GM23338 (cell line): ENCODE measurements at regions not wholly inside any gene's neighbourhood (a gene's known extent, or its start where the extent isn't known, plus 50 kb on each side); places are given as distances from the start of the nearest gene placed in this dataset.

Source experiments
- CREB1 ChIP-seq: fragments of 250-450 bp; sonication (Bioruptor Pico); IDR thresholded peaks from 2 replicates; pipeline ENCODE4 v1.5.0; 2020; ENCODE audit warnings: low read depth, mild to moderate bottlenecking, moderate library complexity
- CTCF ChIP-seq, 2 experiments: fragments of 200-600 bp in 1 of 2; sonication (generic) in 1 of 2; conservative IDR thresholded peaks; 2 replicates each; pipeline versions ENCODE4 v1.5.1 to v1.6.1; 2016 to 2017; ENCODE audit warnings: antibody characterized with exemption in 2 of 2, low read depth in 2 of 2, mild to moderate bottlenecking in 2 of 2, moderate library complexity in 1 of 2
- ETS1 ChIP-seq: IDR thresholded peaks from 2 replicates; pipeline ENCODE4 v1.6.1; 2016; ENCODE audit warnings: antibody characterized with exemption
- EZH2 ChIP-seq: fragments of 200-600 bp; sonication (generic); IDR thresholded peaks from one replicate; pipeline ENCODE4 v1.8.0; 2017; ENCODE audit warnings: antibody characterized with exemption, mild to moderate bottlenecking, low read depth; ENCODE audit not compliant: unreplicated experiment
- JUNB ChIP-seq: IDR thresholded peaks from one replicate; pipeline ENCODE4 v1.6.1; 2016; ENCODE audit warnings: antibody characterized with exemption; ENCODE audit not compliant: unreplicated experiment
- POLR2AphosphoS5 ChIP-seq: IDR thresholded peaks from 2 replicates; pipeline ENCODE4 v1.6.1; 2016; ENCODE audit warnings: antibody characterized with exemption, low read depth

GRCh38 chr12:59240048-59240447, 319.7 kb upstream of the LRIG3 start:
- TF ChIP-seq POLR2AphosphoS5, result no peak
- TF ChIP-seq CREB1 (CRISPR knock-in tag), result no peak
- TF ChIP-seq EZH2, result no peak
- TF ChIP-seq CTCF (conservative IDR thresholded peaks at IDR 0.05; ENCODE audit: low read depth in 2 of 2), result no peak
- TF ChIP-seq JUNB, result no peak
- TF ChIP-seq ETS1, result no peak
